ENCODE measurements at regions not wholly inside any gene's neighbourhood (a gene's known extent, or its start where the extent isn't known, plus 50 kb on each side); places are given as distances from the start of the nearest gene placed in this dataset.
A peak's percentile ranks its signal among the peaks of the same experiment; 100 is the strongest.

DNA sequence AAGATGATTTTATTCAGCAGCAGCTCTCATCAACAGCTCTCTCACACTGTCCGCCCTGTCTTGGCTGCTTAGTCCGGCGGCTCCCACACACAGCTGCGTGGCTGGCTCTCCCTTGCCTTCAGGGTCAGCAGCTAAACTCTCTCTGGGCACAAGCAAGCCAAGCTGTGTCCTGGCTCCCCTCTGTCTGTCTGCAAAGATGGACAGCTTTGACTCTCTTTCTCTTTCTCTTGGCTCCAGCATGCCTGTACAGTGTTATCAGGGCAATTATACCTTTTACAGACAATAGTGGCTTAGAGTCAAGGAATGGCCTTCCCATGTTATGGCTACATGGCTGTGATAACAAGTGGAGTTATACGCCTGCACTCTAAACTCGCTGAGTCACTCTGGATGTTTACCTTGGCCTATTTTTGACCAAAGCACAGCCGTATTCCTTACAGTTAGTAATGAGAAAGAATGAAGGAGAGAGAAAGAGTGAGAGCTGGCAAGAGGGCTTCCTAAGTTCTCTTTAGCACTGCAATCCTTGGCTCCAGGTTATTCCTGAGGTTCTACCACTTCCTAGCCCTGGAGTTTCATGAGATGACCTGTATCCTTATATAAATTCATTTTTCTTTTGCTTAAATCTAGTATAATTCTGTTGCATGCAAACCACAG is 59.9 kb upstream of the ZSWIM5 start (continued):
- TF ChIP-seq ZNF407 (IDR thresholded peaks at IDR 0.05; ENCODE audit: low read depth) (no peak), RNF219 (CRISPR knock-in tag; IDR thresholded peaks at IDR 0.05) (no peak), ZNF584 (CRISPR knock-in tag; IDR thresholded peaks at IDR 0.05; ENCODE audit: low read depth) (no peak), PHB (CRISPR knock-in tag; IDR thresholded peaks at IDR 0.05) (no peak), MAFK (IDR thresholded peaks at IDR 0.05; ENCODE audit: low read length) (peak; percentile 93), ZNF324 (CRISPR knock-in tag; IDR thresholded peaks at IDR 0.05) (no peak), CREB1 (IDR thresholded peaks at IDR 0.05) (0 out of 2 replicates have a peak, but pooled peaks have one; percentile 35), CREB1 (CRISPR knock-in tag; IDR thresholded peaks at IDR 0.05) (no peak), SIX5 (IDR thresholded peaks at IDR 0.05; ENCODE audit: borderline replicate concordance in 1 of 2, insufficient read depth in 1 of 2, low read depth in 1 of 2, low read length in 2 of 2) (no peak), ZFP1 (CRISPR knock-in tag; IDR thresholded peaks at IDR 0.05) (no peak)
- TF ChIP-seq, protein P1, sequence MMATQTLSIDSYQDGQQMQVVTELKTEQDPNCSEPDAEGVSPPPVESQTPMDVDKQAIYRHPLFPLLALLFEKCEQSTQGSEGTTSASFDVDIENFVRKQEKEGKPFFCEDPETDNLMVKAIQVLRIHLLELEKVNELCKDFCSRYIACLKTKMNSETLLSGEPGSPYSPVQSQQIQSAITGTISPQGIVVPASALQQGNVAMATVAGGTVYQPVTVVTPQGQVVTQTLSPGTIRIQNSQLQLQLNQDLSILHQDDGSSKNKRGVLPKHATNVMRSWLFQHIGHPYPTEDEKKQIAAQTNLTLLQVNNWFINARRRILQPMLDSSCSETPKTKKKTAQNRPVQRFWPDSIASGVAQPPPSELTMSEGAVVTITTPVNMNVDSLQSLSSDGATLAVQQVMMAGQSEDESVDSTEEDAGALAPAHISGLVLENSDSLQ (IDR thresholded peaks at IDR 0.05): peak; percentile 60
- TF ChIP-seq, protein P2, sequence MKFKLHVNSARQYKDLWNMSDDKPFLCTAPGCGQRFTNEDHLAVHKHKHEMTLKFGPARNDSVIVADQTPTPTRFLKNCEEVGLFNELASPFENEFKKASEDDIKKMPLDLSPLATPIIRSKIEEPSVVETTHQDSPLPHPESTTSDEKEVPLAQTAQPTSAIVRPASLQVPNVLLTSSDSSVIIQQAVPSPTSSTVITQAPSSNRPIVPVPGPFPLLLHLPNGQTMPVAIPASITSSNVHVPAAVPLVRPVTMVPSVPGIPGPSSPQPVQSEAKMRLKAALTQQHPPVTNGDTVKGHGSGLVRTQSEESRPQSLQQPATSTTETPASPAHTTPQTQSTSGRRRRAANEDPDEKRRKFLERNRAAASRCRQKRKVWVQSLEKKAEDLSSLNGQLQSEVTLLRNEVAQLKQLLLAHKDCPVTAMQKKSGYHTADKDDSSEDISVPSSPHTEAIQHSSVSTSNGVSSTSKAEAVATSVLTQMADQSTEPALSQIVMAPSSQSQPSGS (CRISPR knock-in tag; IDR thresholded peaks at IDR 0.05): no peak
- TF ChIP-seq, protein P3, sequence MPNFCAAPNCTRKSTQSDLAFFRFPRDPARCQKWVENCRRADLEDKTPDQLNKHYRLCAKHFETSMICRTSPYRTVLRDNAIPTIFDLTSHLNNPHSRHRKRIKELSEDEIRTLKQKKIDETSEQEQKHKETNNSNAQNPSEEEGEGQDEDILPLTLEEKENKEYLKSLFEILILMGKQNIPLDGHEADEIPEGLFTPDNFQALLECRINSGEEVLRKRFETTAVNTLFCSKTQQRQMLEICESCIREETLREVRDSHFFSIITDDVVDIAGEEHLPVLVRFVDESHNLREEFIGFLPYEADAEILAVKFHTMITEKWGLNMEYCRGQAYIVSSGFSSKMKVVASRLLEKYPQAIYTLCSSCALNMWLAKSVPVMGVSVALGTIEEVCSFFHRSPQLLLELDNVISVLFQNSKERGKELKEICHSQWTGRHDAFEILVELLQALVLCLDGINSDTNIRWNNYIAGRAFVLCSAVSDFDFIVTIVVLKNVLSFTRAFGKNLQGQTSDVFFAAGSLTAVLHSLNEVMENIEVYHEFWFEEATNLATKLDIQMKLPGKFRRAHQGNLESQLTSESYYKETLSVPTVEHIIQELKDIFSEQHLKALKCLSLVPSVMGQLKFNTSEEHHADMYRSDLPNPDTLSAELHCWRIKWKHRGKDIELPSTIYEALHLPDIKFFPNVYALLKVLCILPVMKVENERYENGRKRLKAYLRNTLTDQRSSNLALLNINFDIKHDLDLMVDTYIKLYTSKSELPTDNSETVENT (CRISPR knock-in tag; IDR thresholded peaks at IDR 0.05): no peak

Measured in K562 (cell line).